Fibroblast of skin of scalp (primary cell): ENCODE measurements at regions not wholly inside any gene's neighbourhood (a gene's known extent, or its start where the extent isn't known, plus 50 kb on each side); places are given as distances from the start of the nearest gene placed in this dataset.

Experiments
- DNase-seq: peaks from one replicate; pipeline ENCODE4 v3.0.0-alpha.2; 2013

- no peak for DNase-seq
Observed at GRCh38 chr11:114877976-114878375, 199.6 kb downstream of the NXPE2 start.

GRCh38 chr11:114880442-114880841 lies 202.1 kb downstream of the NXPE2 start:
- no peak for DNase-seq

DNA sequence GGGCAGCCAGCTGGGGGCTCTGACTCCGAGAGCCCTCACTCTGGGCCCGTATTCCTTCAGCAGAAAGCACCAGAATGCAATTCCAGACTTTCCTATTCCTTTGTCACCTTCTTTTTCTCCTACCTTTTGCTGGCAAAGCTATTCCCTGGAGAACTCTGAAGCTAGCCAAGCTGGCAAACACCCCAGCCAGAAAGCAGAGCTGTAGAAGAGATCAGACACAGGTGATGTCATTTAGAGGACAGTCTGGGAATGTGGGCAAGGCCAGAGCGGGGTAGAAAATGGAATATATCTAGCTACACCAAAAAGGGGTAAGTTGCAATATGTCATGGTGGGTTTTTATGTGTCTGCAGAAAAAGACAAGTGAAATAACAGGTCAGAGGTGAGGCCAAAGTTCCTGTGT lies 205.1 kb downstream of the NXPE2 start:
- DNase-seq = no peak

DNA sequence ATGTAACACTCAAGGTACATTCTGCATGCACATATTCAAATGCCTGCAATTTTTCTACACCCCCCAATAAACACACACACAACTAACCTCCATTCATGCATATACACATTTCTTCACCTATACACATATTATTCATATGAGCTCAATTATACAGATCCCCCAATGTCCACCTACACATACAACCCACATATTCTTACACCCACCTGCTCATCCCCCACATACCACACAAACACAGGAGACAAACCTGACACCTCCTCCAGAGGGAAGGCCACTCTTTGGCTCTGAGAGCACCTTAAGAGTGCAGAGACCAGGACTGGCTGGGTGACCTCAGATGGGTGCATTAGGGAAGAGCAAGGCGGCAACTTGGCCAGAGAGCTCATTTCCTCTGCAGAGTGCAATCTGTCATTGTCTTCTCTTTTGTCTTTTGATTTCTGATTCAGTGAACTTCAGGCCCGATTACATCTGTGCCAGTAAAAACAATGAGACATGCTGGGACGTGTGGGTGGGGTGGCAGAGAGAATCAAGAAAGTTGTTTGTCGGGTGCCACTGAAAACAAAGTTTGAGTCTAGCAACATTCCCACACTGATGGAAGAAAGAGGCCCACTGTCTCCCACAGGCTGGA lies 208.4 kb downstream of the NXPE2 start:
- DNase-seq = no peak

- DNase-seq = no peak
Observed at GRCh38 chr11:114889594-114890011, 211.3 kb downstream of the NXPE2 start.

DNA sequence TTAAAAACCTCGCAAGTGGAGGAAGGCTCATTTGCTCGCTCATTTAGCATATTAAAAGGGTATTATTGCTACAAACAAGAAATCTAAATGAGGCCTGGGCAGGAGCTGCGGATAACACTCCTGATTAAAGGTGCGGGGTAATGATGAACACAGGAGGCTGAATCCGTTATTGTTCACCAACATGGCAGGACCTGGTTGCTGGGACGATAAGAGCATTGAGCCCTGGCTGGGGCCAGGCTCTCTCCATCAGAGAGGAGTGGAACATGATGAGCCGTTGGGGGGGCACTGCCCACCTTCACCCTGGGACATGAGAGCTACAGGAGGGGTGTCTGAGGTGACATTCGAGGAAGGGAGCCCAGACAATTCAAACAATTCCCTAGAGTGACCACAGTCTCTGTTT lies 211.7 kb downstream of the NXPE2 start:
- no peak for DNase-seq

- DNase-seq = no peak
Observed at GRCh38 chr11:114891911-114892310, 213.6 kb downstream of the NXPE2 start.

DNA sequence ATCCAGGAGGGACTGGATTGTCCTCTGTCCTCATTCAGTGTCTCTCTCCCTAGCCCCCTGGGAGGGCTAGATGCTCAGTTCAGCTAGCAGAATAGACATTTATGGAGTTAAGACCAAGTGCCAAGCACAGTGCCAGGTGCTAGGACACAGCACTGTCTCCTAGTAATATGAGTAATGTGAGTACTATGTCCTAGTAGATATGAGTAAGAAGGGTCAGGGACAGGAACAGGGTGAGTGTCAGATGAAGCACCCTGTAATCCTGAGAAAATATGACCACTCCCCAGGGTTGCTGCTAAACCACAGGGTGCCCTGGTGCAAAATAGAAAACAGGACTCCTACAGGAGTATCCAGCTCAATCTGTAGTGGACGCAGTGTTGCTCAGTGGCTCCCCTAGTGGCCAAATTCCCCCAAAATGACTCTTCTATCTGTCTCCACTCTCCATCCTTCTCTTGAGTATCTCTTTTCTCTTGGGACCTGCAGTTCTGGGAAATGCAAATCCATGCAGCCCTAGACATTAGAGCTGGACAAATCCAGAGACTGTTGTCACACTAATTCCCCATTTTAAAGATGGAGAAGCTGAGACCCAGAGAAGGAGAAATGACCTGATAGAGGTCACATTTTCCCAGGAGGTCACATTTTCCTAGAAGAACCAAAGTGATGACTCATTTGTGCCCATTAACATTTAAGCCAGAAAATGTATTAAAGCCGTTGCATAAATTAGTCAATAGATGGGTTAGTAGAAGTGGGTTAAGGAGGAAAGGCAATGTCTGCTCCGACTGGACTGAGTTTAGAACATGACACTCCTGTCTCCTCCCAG lies 214.3 kb downstream of the NXPE2 start:
- DNase-seq = no peak

GRCh38 chr11:114893329-114893728 lies 215.0 kb downstream of the NXPE2 start:
- DNase-seq = no peak

GRCh38 chr11:114896594-114896993 lies 218.3 kb downstream of the NXPE2 start:
- DNase-seq = no peak

- DNase-seq = no peak
Observed at GRCh38 chr11:114909866-114910265, 231.5 kb downstream of the NXPE2 start.

DNA sequence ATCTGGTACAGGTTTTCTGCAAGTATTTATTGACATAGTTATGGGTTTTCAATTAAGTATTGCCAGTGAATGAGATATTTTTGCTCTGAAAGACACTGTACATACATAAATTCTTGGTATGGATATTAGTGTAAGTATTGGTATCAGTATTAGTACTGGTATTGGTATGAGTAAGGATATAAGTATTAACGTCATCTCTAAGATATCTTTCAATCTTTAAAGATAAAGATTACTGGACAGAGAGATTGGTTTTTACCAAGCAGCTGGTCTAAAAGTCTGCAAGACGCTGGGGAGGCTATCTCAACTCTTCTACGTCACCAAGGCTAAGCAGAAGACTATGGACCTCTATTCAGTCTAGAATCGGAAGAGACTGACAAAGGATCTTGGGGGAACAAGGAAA lies 234.5 kb downstream of the NXPE2 start:
- no peak for DNase-seq

DNA sequence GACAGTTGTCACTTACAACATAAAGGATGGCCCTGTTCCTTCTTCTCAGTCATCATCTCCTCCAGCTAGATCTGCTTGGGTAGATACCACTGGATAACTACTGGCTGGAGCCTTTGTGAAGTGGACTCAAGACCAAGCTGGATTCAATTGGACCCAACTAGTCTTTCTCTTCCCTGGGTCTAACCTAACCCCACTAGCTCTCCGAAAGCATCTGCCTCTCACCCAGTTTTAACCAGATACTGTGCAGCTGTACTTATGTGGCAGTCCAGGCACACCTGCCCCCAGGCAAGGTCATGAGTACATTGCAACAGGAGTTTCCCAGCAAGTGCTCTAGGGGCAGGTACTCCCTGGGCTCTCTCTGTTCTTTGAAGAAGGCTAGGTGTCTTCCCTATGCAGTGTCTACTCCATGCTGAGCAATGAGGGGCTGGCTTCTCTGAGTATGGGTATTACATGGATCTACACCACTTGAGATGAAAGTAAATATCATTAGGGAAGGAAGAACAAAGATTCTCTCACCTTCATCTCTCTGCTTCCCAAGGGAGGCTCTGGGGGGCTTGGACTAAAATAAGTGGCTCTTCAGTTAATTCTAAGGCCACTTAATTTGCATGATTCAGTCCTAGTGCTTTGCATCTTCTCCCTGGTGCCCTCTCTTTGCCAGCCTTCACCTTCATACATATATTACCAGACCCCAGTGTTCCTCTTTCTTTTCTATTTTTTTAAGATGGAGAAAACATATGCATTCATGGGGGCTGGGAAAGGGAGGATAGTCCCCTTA lies 236.1 kb downstream of the NXPE2 start:
- no peak for DNase-seq

DNA sequence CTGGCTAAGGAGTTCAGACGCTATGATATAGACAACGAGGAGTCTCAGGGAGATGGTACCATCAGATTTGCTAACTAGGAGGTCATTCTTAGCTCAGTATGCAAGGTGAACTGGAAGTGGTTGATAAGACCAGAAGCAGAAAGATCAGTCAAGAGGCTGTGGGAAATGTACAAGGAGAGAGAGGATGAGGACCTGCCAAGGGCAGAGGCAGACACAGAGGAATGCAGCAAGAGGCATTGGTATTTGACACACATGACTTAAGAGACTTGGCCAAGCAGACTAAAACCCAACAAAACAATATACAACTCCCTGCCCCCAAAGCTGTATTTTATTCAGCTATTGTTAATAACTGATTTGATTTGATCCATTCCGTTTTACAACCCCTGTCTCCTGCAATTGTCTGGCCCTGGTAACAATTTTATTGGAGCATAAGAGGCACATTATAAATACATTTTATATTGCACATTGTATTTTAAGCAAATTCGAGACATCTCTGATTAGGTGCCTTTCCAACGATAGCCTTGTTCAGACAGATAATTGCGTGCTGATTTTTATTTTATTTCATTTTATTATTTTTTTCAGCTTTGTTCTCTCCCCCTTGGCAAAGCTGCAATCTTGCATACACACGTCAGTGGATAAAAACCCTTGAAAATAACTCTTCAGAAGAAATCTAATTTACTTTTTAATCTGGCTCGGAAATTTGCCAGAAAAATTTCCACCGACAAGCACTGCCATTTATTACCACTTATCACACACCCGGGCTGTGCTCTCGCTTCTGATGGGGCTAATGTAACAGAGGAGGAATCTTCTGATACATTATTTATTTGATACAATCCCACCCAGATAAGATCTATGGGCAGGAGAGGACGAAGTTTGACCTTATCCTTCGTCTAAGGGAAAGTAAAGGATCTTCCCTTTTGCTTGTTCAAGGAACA lies 237.8 kb downstream of the NXPE2 start:
- DNase-seq = no peak

DNA sequence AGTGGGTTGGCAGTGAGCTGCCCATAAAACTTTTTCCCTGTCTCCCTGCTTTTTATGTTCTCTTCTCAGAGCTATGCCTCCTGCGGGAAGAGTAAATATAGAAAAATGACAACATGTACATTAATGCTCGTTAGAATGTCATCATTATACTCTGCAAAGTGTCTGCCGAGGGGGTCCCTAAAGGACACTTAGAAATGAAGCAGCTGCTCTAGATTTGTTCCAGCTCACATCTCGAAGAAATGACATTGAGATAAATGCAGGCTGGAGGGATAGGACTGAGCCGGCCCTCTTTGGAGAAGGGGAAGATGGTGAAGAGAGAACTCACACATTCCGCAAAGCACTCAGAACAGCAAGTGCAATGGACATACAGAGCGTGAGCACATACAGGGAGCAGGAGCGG lies 240.0 kb downstream of the NXPE2 start:
- DNase-seq = no peak

GRCh38 chr11:114921697-114922096 lies 243.4 kb downstream of the NXPE2 start:
- DNase-seq = no peak

- DNase-seq = no peak
Observed at GRCh38 chr11:114924042-114924441, 245.7 kb downstream of the NXPE2 start.

- DNase-seq = no peak
Observed at GRCh38 chr11:114925591-114925990, 247.3 kb downstream of the NXPE2 start.

- DNase-seq = no peak
Observed at GRCh38 chr11:114928260-114928870, 250.0 kb downstream of the NXPE2 start.

- no peak for DNase-seq
Observed at GRCh38 chr11:114929351-114930000, 251.1 kb downstream of the NXPE2 start.

DNA sequence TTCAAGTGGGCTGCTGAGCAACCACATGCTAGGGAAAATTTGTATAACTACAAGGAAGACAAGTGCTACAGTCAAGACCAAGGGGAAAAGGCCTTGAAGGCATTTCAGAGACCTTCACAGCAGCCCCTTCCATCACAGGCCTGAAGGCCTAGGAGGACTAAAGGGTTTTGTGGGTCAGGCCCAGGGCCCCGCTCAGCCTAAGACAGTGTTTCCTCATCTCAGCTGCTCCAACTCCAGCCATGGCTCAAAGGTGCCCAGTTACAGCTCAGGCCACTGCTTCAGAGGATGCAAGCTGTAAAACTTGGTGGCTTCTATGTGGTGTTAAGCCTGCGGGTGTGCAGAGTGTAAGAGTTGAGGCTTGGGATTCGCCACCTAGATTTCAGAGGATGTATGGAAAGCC lies 260.5 kb downstream of the NXPE2 start:
- no peak for DNase-seq
